Dermis microvascular lymphatic vessel endothelial cell (primary cell): ENCODE measurements at regions not wholly inside any gene's neighbourhood (a gene's known extent, or its start where the extent isn't known, plus 50 kb on each side); places are given as distances from the start of the nearest gene placed in this dataset.

Experiments
- DNase-seq, 2 donors: peaks; one replicate each; pipeline versions ENCODE4 v3.0.0 to v3.0.0-alpha.2; 2010; ENCODE audit warnings: low read depth in 2 of 2

DNA sequence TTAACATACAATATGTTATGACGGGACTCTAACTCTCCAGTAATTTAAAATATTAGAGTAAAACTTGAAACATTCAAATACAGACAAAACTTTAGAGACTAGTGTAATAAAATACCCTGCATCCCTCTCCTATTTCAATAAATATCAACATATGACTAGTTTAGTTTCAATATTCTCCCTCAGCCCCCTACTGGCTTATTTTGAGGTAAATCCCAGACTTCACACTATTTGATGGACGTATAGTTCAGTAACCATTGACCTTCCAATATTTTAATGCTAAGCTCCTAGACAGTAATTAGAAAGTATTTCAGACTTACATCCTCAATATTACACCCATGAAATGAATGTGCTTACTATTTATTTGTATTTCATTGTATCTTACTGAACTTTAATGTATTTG is 180.7 kb upstream of the STARD13 start:
- peak in 1 of 2 donors; percentile 11 for DNase-seq

DNA sequence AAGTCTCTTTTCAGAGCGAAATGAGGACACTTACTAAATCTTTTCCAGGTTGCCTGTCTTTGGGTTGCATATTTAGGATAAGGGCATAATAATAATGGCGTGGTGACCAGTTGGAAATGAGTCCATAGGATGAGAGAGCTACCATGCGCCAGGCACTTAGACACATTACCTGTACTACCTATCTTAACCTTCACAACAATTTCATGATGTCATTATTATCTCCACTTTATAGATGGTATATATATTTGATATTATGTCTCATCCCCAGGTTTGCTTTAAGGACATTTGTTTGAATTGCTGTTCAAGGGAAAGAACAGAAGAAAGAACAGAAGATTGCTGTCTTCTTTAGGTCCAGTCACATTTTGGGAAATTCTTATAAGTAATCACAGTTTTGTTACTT is 182.0 kb upstream of the STARD13 start:
- no peak for DNase-seq

DNA sequence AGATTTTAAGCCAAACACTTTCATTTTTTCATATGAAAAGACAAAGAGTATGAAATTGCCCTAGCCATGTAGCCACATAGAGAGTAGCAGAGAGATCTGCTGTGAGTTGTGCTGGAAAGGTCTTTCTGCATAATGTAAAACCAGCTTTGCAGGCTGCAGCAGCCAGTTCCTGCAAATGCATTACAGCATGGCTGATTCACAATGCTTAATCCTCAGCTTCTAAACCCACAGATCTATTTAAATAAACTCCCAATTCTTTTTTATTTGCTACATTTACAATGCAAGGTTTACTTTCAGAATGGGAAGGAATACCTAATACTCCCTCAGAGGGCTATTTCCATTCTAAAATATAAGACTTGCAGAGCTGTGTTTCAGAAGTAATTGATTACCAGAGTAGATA is 185.6 kb upstream of the STARD13 start:
- no peak for DNase-seq

DNA sequence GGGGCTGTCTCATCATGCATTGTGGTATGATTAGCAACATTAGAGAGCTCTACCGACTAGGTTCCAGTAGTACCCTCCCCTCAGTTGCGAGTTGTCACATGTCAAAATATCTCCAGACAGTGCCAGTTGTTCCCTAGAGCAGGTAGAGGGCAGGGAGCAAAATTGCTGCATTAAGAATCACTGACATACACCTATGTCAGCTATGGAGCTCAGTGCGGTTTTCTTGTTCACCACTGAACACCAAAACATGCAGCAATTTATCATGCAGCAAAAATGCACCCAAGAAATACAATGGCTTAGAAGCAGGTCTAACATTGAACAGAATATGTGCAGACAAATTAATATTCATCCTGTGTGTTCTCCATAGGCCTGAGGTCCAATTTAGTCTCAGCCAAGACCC is 186.9 kb upstream of the STARD13 start:
- no peak for DNase-seq

DNA sequence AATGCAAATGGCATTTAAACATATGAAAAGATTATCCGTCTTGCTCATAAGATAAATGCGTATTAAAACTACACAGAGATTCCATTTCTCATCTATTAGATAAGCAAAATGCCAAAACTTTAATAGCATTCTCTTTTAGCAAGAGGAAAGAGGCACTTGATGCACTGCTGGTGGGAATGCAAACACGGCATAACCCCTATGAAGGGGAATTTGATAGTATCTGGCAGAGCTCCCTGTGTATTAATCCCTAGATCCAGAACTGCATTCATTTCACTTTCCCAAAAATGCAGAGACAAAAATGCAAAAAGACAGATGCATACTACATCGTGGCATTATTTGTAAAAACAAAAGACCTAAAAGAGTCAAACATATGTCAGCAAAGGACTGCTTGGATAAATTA is 193.6 kb upstream of the STARD13 start:
- DNase-seq: no peak

DNA sequence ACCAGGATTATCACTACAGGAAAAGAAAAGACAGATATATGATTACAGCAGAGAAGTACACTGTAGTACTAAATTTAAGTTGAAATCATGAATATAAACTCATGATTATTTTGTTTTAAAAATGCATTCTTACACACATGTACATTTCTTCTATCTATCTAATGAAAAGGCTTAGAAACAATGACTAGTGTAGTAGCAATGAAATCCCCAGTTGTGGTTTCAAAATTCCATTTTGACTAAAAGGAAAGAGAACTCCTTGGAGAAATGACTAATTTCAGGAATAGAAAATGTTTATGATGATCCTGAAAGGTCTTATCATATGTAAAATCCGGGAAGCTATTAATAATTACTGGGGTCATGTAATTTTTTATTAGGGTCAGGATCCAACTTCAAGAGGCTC is 195.0 kb upstream of the STARD13 start:
- no peak for DNase-seq

DNA sequence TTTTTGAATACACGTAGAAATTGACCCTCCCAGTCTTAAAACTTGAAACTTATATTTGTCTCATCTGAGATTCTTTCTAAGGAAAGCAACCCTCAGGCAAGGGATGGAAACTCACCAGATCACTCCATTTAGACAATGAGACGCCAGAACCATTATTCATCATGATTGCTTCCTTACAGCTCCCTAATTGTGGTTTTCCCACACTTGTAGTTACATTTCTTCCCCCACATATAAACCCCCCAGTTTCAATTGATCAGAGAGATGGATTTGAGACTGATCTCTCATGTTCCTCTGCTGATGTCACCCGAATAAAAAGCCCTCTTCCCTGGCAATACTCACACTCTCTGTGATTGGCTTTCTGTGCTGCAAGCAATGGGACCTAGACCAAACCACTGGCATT is 197.9 kb upstream of the STARD13 start:
- no peak for DNase-seq

DNA sequence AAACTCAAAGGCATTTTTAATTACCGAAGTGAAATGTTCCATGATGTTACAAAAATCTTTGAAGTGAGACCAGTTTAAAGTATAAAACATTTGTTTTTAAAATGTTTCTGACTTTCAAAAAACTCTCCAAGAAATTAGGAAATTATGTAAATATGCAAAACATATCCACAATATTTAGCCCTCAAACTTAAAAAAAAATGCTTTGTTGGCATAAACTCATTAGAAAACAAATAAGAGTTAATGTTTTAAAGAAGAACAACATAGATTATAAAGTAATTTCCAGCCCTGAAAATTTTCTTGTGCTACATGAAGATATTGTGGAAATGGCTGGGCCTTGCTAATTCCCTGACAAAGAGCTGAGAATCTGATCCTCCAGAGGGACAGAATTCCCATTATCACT is 199.7 kb upstream of the STARD13 start:
- DNase-seq: no peak

DNA sequence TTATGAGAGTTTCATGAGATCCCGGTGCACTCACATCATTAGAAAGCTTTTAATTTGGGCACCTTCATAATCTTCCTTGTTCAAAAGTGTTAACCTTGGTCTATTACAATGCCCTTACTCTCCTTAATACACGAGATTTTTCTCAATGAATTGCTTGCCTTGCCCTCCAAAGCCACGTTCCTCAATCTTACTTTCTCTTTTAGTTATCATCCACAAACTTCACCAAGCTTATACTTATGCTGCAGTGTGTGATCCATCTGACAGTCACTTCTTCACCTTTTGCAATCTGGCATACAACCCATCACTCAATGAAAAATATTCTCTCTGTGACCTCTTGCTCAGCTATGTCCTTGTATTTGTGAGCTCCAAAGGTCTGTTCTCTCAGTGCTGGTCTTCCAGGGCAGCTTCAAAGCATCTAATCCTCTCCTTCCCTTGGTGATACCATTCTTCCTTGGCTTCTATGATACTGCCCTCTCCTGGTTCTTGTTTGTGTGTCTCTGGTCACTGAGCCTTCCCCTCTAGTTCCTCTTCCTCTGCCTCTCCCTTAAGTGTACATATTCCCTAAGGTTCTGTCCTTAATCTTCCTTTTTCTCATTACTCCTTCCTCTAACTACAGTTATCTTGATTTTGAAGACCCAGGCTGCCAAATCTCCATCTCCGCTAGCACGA is 202.2 kb upstream of the STARD13 start:
- DNase-seq: no peak

DNA sequence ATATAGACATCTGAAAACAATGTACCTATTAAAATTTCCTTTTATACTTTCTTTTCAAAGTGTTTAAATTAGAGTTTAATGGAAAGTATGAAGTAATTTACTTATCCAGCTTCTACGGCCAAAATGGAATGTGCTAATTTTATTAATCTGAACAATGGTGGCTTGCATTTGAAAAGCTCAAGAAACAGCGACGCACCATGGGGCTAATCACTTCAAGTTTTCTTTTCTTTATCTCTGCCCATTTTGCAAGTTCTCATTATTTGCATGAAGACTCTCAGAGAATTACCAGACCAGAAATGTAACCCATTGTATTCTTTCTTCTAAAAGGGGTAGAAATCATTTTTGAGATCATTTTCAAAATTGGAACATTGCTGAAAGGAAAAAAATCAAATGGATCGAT is 204.0 kb upstream of the STARD13 start:
- no peak for DNase-seq

DNA sequence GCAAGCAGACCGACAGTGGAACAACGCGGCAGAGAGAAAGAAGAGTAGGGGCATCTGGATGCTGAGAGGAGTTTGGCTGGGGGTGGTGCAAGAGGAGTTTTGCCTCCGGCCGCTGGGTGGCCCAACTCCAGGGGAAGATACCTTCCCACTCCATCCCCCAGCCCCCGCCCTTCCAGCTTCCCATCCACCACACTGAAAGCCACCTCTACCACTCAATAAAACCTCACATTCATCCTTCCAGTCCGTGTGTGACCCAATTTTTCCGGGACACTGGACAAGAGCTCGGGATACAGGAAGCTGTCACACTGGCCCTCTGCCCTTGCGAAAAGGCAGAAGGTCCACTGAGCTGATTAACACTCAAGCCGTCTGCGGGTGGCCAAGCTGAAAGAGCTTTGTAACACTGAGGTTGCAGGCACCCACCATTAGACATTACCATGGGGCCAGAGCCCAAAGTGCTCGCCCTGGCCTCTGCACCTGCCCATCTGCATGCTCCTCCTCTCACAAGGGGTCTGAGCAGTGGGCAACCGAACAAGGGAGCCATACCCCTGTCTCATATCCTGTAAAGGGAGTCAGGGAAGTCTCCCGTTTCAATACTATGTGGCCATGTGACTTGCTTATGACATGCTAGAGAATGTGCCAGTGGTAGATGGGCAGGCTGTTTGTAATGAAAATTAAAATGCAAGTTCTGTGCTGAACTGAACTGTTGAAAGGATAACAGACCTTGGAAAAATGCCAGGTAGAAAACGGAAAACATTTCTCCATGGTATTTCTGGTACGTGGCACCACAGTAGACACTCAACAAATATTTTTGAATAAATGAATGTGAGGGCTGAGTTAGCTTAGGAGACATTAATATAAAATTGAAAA is 205.1 kb upstream of the STARD13 start:
- DNase-seq: peak; percentile 98 to 99

DNA sequence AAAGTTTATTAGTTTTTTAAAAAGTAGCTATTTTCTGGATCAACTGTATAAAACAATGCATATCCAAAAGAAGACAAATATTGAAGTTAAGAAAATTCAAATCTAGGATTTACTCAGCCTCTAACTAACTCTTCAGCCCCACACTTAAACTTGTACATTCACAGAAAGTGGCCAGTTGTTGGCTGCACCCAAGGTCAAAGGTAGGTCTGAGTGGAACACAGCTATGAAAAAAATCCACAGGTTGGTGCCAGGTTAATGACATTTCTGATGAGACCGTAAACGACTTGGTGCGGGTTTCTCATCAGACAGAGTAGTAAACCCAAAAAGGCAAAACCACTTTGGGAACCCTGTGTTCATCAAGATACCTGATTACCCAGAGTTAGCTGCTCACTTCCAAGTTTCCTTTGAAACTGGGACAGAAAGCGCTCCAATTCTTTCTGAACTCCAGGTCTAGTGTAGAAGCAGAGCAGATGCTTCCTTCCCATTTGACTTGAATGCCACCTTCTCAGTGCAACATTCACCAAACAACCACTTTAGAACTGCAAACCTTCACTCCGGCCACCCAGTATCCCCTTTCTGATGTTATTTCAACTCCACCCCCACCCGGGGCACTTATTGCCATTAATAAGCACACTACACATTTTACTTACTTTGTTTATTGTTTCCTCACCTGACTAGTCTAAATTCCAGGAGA is 208.3 kb upstream of the STARD13 start:
- peak in 1 of 2 donors; percentile 57 for DNase-seq

DNA sequence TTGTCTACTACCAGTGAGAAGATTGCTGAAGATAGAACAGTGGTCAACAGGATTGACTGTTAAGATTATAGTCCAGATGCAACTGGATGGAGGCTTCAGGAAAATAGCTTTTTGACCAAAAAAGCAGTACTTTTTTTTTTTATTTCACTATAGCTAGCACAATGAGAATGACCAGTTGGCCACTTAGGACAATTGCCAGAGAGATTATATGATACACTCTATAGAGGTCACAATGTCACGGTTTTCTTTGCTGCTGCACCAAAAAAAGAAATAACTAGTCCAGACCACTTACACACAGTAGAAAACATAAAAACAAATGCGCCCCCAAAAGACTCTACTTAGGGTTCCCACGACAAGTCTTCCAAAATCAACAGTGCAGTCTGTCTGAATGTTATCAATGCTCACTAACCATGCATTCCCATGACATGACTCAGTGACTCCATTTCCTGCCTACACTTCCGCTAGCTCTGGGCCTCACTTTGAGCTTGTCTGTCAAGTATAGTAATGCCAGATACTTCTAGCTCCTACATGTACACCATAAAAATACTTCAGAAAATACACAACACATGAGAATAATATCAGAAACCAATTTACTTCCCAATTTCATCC is 209.1 kb upstream of the STARD13 start:
- DNase-seq: peak; percentile 98 to 100

DNA sequence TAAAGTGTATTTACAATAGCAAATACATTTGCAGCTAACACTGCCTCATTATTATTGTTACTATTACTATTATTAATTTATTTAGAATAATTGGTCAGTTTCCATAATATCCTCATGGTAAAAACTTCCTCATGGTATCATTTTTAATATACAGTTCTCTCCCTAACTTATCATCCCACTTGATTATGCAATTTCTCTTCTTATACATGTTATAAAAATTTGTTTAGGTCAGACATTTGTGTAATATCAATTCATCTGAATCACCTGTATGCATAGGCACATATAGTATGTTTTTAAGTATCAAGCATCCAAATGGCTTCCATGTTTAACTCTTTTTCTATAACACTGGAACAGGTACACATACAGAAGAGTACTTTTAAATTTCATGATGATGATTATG is 210.8 kb upstream of the STARD13 start:
- no peak for DNase-seq

DNA sequence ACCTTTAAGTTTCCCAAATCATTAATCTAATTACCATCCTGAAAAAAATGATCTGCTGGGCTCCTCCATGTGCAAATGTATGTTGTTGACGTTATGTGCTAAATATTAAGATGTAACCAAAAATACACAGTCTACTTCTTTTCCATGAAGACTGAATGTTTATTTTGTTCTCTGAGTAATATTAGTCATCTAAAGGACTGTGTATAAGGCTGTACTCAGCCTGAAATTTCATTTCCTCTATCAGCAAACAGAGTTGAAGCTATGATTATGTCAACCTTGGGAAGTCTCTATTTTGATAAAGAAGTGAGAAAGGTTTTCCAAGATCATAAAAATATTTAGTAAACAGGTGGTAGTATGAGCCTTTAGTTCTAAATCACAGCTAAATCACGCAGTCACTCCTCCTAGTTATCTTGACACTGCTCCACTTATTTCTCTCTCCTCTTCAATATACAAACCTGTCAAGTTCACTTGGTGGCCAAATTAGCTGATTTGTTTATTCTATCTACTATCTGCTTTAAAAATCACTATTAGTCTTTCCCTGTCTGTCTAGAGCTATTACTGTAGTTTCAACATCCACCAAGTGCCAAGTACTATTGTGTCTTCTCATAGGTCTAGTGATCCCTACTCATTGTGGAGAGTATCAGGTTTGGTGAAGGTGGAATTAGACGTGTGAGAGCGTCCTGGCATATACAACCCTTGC is 211.7 kb upstream of the STARD13 start:
- DNase-seq: peak in 1 of 2 donors; percentile 85

DNA sequence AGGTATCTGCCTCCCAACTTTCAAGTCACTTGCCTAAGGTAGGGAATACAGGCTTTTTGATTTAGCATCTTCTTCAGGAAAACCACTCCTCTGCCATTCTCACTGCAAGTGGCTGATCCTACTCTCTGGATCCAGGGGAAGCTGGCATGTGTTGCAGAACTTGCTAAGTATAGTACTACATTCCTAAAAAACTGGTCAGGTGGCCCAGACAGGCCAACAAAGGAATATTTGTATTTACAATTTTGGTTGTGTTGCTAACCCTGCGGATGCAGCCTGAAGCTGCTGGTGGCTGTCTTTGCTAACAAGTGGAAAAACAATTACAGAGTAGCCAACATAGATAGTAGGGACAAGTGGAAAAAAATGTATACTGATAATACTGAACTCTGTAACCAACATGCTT is 222.5 kb upstream of the STARD13 start:
- no peak for DNase-seq

DNA sequence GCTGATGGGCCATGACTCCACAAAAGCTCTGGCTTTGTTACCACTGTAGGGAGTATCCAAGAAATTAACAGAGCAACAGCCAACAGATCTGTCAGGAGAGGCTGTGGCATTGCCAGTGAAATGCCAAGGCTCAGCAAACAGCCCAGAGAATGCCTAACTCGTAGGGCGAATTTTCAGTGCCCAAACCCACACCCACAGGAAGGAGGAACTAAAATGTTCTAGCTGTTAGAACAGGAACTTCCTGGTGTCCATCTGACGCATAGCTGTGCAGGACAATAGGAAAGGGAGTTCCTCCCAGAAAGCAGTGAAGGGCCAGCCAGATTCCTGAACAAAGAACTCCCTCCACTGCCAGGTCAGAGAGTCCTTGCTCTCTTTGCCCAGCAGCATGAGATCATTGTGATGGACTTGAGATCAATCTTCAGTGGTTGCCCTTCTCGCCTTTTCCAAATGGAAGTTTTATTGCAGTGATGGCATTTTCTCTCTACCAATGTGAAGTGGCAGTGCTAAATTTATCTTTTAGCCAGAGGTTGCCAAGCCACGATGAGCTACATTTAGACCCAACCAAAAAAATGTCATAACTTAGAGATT is 224.2 kb upstream of the STARD13 start:
- DNase-seq: peak; percentile 89 to 90

DNA sequence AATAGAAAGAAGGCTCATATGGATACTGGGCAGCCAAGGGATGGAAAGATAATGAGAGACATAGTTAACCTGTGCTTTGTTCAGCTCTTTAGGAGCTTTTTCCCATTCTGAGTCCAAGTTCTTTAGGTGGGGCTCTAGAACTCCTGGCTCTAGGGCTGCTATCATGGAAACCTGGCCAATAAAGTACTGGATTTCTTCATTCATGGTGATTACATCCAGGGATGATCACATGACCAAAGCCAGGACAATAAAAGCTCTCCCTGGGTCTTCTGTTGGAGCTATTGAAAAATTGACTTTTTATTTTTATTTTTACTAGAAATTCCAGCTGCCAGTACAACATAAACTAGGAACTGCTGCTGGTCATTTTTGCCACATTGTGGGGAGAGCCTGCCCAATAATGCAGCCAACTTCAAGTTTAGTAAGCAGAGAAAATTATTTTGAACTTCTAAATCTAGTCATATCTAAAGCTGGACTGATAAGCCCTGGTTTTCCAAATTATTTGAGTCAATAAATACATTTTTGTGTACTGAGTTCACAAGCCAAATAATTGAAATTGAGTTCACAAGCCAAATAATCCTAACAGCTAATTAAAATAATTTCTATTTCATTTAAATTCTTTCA is 224.9 kb upstream of the STARD13 start:
- no peak for DNase-seq

DNA sequence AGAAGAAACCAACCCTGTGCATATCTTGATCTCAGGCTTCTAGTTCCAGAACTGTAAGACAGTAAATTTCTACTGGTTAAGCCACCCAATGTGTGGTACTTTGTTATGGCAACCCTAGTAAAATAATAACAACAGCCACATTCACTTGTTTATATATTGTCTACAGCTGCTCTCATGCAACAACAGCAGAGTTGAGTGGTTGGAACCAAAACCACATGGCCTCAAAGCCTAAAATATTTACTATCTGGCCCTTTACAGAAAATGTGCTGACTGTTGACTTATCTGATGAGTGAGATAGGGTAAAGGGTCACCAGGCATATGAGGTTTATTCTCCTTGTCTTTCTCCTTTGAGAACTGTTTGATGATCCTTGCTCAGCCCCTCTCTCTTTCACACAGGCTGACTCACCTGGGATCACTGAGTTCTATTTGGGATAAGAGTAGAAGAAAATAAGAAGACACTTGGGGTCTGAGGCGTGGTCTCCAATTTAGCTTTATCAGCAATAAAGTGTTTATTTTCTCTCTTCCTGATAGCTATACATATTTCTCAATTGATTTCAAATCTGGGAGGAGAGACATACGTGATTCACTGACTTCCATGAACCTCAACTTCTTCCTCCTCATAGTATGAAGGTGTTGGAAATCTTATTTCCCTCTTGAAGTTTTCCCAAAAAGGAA is 227.5 kb upstream of the STARD13 start:
- peak in 1 of 2 donors; percentile 36 for DNase-seq

DNA sequence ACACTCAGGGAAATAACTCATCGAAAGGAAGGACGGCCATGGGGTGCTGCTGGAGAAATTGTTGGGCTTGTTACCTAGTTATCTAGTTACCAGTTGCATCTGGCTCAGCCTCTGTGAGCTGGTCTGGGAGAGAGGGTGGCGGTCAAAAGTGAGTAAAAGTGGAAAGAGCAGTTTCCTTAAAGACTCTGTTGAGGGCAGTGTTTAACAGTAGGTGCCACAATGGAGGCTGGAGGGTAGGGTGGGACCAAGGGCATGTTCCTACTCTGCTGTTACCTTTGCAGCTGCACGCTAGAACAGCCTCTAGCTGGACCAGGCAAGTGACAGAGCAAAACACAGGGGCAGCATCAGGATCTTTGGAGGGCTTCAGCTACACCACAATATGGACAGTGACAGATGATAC is 228.8 kb upstream of the STARD13 start:
- DNase-seq: no peak
